ENCODE measurements at regions not wholly inside any gene's neighbourhood (a gene's known extent, or its start where the extent isn't known, plus 50 kb on each side); places are given as distances from the start of the nearest gene placed in this dataset.

DNA sequence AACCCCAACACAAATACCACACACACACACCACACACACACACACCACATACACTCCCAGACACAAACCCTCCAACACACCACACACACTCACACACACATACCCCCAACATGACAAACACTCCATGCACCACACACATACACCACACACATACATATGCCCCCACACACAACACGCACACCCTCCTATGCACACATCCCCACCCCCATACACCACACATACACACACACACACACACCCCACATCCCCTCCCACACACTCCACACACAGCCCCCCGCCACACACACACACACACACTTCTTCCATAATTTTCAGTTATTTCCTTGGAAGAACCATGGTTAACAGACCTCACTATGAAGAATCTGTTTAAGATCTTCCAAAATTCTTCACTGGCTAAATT, 173.5 kb upstream of the KCNIP4 start:
- TF ChIP-seq, protein P1, sequence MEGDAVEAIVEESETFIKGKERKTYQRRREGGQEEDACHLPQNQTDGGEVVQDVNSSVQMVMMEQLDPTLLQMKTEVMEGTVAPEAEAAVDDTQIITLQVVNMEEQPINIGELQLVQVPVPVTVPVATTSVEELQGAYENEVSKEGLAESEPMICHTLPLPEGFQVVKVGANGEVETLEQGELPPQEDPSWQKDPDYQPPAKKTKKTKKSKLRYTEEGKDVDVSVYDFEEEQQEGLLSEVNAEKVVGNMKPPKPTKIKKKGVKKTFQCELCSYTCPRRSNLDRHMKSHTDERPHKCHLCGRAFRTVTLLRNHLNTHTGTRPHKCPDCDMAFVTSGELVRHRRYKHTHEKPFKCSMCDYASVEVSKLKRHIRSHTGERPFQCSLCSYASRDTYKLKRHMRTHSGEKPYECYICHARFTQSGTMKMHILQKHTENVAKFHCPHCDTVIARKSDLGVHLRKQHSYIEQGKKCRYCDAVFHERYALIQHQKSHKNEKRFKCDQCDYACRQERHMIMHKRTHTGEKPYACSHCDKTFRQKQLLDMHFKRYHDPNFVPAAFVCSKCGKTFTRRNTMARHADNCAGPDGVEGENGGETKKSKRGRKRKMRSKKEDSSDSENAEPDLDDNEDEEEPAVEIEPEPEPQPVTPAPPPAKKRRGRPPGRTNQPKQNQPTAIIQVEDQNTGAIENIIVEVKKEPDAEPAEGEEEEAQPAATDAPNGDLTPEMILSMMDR (IDR thresholded peaks at IDR 0.05): no peak

- TF ChIP-seq, protein P1 (IDR thresholded peaks at IDR 0.05): no peak
These were observed 166.7 kb upstream of the KCNIP4 start for GRCh38 chr4:22115262-22115661.

DNA sequence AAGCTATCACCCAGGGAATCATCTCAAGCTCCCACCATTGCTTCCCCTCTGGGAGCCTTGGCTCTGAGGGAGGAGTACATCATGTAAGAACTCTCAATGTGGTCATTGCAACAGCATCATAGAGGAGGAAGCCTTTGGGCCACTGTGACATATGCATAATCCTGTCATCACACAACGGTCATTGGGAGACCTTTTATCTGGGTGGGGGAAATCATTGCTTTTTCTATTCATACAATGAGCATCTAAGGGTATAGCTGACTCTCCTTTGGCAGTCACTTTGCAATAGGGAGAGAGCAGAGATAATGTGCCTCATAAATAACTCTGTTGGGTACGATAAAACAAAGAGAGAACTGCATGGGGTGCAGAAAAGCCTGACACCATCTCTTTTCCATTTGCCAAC, 155.2 kb upstream of the KCNIP4 start:
- TF ChIP-seq, protein P1 (IDR thresholded peaks at IDR 0.05): no peak

- TF ChIP-seq, protein P1 (IDR thresholded peaks at IDR 0.05): no peak
These were observed 151.3 kb upstream of the KCNIP4 start for GRCh38 chr4:22099896-22100295.

- TF ChIP-seq, protein P1 (IDR thresholded peaks at IDR 0.05): no peak
These were observed 149.0 kb upstream of the KCNIP4 start for GRCh38 chr4:22097596-22097995.

GRCh38 chr4:22094217-22094616, 145.6 kb upstream of the KCNIP4 start:
- TF ChIP-seq, protein P1 (IDR thresholded peaks at IDR 0.05): no peak

DNA sequence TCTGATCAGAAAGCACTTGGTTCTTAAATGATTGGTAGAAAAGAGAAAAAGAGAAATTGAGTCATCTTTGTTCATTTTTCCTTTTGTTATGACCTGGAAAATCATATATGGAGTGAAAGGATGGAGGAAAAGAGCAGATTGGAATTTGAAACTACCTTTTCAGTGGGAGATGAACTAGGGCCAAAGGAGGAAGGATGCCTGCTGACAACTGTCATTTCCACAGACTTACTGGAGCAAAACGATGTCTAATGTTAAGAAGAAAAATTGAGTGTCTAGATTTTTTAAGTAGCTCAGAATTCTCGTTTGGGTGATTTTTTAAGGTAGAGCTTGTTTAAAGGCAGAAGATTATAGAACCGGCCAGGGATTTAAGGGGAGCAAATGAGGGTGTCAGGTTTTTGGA, 144.6 kb upstream of the KCNIP4 start:
- TF ChIP-seq, protein P1 (IDR thresholded peaks at IDR 0.05): no peak

GRCh38 chr4:22091906-22092305, 143.3 kb upstream of the KCNIP4 start:
- TF ChIP-seq, protein P1 (IDR thresholded peaks at IDR 0.05): no peak

Measured in LNCAP (cell line).